ENCODE measurements at regions not wholly inside any gene's neighbourhood (a gene's known extent, or its start where the extent isn't known, plus 50 kb on each side); places are given as distances from the start of the nearest gene placed in this dataset.
A peak's percentile ranks its signal among the peaks of the same experiment; 100 is the strongest.

- TF ChIP-seq, protein P1, sequence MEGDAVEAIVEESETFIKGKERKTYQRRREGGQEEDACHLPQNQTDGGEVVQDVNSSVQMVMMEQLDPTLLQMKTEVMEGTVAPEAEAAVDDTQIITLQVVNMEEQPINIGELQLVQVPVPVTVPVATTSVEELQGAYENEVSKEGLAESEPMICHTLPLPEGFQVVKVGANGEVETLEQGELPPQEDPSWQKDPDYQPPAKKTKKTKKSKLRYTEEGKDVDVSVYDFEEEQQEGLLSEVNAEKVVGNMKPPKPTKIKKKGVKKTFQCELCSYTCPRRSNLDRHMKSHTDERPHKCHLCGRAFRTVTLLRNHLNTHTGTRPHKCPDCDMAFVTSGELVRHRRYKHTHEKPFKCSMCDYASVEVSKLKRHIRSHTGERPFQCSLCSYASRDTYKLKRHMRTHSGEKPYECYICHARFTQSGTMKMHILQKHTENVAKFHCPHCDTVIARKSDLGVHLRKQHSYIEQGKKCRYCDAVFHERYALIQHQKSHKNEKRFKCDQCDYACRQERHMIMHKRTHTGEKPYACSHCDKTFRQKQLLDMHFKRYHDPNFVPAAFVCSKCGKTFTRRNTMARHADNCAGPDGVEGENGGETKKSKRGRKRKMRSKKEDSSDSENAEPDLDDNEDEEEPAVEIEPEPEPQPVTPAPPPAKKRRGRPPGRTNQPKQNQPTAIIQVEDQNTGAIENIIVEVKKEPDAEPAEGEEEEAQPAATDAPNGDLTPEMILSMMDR (IDR thresholded peaks at IDR 0.05; ENCODE audit: extremely low read depth, insufficient read depth, missing control alignments): no peak
- in situ Hi-C loops (cut with MboI; ENCODE audit: low pct_unique_long_range_greater_than_20kb, low sequenced_read_pairs, unreplicated experiment): no loop called here
- no peak for DNase-seq (ENCODE audit: low spot score)
Observed at GRCh38 chr10:123427165-123427786, 238.9 kb upstream of the GPR26 start.

- TF ChIP-seq, protein P1 (IDR thresholded peaks at IDR 0.05; ENCODE audit: extremely low read depth, insufficient read depth, missing control alignments): no peak
- DNase-seq (ENCODE audit: low spot score): no peak
- in situ Hi-C loops (cut with MboI; ENCODE audit: low pct_unique_long_range_greater_than_20kb, low sequenced_read_pairs, unreplicated experiment): no loop called here
Observed at GRCh38 chr10:123428391-123428790, 237.8 kb upstream of the GPR26 start.

- in situ Hi-C loops (cut with MboI; ENCODE audit: low pct_unique_long_range_greater_than_20kb, low sequenced_read_pairs, unreplicated experiment): no loop called here
- TF ChIP-seq, protein P1 (IDR thresholded peaks at IDR 0.05; ENCODE audit: extremely low read depth, insufficient read depth, missing control alignments): no peak
- DNase-seq (ENCODE audit: low spot score): no peak
Observed at GRCh38 chr10:123429706-123430221, 236.4 kb upstream of the GPR26 start.

DNA sequence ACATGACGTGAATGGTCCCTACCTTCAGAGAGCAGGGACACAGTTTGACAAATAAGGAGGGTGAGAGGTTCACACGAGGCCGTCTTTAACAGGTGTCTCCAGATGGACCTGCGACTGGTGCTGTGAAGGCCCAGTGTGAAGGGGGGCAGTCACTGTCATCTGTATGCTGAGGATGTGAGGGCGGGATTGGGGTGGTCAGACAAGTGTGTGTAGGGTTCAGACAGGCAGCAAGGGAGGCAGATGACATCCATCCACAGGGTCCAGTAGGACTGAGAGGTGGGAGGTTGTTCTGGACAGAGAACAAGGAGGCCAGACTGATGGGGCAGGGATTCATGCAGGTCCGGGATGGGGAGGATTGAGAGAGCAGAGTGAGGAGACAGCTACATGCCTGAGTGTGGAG lies 232.6 kb upstream of the GPR26 start:
- DNase-seq (ENCODE audit: low spot score): no peak
- TF ChIP-seq, protein P1 (IDR thresholded peaks at IDR 0.05; ENCODE audit: extremely low read depth, insufficient read depth, missing control alignments): no peak
- in situ Hi-C loops (cut with MboI; ENCODE audit: low pct_unique_long_range_greater_than_20kb, low sequenced_read_pairs, unreplicated experiment): no loop called here

- TF ChIP-seq, protein P1 (IDR thresholded peaks at IDR 0.05; ENCODE audit: extremely low read depth, insufficient read depth, missing control alignments): no peak
- in situ Hi-C loops (cut with MboI; ENCODE audit: low pct_unique_long_range_greater_than_20kb, low sequenced_read_pairs, unreplicated experiment): no loop called here
- no peak for DNase-seq (ENCODE audit: low spot score)
Observed at GRCh38 chr10:123434435-123435039, 231.6 kb upstream of the GPR26 start.

DNA sequence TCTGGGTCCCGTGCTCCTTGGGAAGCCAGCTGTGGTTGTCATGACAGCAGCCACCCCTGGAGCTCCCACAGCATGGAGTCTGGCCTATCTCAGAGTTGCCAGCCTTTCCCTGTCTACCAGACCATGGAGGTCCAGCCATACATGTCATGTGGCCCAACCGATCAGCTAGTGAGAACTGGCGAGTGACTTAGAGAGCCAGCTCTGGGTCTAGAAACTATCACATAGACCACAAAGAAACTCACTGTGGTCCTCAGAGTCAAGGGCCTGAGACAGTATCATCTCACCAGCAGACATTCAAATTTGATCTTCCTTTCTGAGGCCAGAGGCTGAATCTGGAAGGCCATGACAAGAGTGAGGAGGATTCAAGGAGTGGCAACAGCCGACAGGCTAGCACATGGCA lies 223.3 kb upstream of the GPR26 start:
- in situ Hi-C loops (cut with MboI; ENCODE audit: low pct_unique_long_range_greater_than_20kb, low sequenced_read_pairs, unreplicated experiment): no loop called here
- TF ChIP-seq, protein P1 (IDR thresholded peaks at IDR 0.05; ENCODE audit: extremely low read depth, insufficient read depth, missing control alignments): no peak
- DNase-seq (ENCODE audit: low spot score): peak; percentile 77
